ENCODE measurements at regions not wholly inside any gene's neighbourhood (a gene's known extent, or its start where the extent isn't known, plus 50 kb on each side); places are given as distances from the start of the nearest gene placed in this dataset.
A peak's percentile ranks its signal among the peaks of the same experiment; 100 is the strongest.

DNA sequence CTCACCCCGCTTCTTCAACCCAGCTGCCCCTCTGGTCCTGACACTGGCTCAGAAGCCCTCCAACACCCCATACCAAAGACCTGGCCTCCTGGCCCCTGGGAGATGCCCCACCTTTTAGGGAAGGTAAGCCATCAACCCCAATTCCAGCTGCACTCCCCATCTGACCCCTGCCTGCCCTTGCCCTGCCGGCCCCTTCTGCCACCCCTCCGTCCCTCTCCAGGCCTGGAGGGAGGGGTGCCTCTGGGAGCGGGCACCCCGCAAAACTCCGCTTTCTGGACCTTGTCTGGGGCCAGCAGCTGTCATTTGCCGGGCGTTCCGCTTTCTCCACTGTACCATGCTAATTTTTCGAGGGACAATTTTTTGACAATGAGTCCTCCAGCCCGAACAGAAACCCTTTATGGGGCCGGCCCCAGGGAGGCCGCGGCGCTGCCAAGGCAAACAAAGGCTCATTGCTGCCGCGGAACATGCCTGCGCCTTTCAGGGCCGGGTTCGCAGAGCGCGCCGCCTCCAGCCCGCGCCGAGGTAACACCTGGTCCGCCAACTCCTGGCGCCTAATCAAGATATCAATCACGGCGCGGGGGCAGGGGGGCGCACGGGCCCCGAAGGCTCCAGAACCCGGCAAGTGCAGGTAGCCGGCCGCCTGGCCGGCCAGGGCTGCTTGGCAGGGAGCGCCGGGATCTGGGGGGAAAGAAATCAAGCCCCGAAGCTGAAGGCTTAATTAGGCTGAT, 96.0 kb downstream of the INHBB start:
- DNase-seq = no peak

DNA sequence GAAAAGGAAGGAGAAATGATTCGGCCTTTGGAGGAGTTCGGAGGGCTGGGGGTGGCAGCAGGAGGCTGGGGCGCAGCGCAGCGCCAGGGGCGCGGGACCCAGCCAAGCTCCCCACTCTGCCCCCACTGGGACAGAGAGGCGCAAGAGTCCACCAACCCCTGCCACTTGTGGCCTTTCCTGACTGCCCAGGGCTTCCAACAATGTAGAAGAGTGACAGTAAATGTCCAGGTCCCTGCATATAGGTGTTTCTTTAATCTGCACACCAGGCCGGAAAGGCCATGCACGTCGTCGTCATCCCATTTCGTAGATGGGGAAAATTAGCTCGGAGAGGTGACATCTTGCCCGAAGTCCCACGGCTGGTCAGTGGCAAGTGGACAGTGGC, 96.6 kb downstream of the INHBB start:
- no peak for DNase-seq

DNA sequence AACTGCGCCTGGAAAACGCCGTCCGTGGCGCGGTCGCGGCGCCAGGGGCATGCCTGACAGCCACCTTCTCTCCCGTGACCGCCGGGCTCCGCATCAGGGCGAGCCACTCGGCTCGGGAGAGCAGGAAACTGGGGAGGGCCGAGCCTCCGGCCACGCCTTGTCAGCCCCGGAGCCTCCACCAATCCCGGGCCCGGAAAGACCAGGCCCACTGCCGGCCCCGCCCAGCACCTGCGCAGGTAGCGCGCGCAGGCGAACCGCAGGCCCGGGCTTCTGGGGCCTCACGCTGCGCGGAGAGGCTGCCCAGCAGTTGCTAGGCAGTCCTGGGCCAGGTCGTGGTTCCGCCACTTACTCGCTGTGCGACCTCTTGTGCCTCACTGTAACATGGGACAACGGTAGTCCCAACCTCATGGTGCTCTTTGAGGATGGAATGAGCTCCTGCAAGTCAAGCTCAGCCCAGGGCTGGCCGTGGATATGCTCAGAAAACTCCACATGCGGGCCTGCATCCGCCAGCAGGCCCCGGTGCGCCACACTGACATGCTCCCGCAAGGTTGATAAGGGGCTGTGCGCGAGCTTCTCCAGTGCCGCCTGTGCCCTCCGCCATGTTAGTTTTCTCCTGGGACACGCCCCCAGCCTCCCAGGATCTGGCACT, 97.1 kb downstream of the INHBB start:
- DNase-seq = peak in 1 of 4 experiments; percentile 21

GRCh38 chr2:120443946-120444345, 98.0 kb downstream of the INHBB start:
- DNase-seq = no peak

DNA sequence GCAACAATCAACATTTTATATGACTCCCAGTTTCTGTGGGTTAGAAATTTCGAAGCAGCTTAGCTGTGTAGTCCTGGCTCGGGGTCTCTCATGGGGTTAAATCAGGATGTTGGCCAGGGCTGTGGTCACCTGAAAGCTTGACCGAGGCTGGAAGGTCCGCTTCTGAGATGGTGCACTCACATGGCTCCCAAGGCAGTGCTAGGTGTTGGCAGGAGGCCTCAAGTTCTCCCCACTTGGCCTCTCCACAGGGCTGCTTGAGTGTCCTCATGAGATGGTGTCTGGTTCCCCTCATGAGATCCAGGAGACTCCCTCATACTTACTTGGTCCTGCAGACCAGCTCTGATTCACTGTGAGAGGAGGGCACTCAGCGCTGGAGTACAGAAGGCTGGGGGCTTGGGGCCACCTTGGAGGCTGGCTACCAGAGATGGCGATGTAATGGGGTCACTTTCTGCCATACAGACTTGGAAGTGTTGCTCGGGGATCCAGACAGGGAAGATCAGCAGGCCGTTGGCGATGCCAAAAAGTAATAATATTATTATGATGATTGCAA, 98.8 kb downstream of the INHBB start:
- DNase-seq = no peak

DNA sequence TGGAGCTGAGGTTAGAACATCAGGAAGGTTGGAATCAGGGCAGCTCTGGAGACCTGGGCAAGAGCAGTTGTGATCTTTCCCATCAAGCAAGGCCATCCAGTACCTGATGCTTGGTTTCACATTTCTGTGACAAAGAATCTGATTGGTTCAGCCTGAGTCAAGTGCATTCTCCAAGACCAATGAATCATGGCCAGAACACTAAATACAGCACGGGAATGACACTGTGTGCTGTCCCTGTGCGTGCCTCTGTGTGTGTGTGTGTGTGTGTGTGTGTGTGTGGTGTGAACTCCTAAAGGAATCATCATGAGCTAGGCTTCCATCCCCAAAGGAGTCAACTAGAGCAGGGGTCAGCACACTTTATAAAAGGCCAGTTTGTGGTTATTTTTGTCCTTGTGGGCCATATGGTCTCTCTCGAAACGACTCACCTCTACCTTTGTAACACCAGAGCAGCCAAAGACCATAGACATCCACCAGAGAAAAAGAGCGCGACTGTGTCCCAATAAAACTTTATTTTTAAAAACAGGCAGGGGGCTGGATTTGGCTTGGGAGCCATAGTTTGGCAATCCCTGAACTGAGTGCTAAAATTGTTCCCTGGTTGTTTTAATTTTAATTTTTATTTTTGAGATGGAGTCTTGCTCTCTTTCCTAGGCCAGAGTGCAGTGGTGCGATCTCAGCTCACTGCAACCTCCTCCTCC, 99.7 kb downstream of the INHBB start:
- no peak for DNase-seq

DNA sequence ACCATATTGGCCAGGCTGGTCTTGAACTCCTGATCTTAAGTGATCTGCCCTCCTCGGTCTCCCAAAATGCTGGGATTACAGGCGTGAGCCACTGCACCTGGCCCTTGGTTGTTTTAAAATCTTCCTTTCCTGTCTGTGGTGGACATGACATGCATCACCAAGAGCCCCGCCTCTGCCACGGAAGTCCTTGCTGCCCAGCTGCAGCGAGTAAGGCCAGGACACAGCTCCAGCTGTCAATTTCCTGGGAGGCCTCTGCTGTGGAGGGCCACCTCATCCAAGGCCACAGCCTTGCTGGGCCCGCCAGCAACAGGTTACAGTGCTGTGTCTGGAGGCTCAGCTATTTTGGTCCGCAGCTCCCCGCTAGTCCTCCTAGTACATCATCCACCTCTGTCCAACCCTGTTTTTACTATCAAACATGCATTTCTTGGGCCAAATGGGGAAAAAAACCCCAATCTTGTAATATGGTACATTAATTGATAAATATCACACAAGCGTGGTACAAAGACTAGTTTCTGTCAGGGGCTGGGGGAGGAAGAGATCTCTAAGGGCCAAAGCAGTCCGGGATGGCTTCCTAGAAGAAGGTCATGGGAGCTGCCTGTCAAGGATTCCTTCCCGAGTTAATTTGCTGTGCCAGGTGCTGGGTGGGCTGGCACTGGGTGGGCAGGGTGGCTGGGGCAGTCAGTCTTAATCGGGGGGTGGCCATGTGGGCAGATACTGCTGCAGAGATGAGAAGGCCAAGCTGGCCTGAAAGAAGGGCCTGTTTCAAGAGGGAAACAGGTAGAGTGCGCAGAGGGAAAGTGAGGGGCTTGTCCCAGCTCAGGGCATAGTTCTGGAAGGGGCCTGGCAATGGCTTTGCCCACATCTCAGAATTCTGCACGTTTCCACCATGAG, 100.5 kb downstream of the INHBB start:
- no peak for DNase-seq

- no peak for DNase-seq
These were observed 101.3 kb downstream of the INHBB start for GRCh38 chr2:120447127-120447785.

DNA sequence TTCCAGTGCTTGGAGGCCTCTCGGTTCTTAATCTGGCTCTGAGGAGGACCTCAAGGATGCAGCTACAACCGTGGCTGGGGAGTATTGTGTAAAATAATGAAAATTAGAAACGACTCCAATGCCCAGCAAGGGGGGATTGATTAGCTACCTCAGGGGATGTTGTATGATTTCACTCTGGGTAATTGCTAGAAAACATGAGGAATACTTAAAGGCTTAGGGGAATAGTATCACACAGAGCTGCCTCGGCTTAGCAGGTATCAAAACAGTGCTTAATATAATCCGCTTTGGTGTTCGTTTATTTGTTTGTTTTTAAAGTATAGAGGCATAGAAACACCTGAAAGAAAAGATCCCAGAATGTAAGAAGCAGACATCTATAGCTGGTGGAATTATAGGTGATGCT, 102.5 kb downstream of the INHBB start:
- no peak for DNase-seq

DNA sequence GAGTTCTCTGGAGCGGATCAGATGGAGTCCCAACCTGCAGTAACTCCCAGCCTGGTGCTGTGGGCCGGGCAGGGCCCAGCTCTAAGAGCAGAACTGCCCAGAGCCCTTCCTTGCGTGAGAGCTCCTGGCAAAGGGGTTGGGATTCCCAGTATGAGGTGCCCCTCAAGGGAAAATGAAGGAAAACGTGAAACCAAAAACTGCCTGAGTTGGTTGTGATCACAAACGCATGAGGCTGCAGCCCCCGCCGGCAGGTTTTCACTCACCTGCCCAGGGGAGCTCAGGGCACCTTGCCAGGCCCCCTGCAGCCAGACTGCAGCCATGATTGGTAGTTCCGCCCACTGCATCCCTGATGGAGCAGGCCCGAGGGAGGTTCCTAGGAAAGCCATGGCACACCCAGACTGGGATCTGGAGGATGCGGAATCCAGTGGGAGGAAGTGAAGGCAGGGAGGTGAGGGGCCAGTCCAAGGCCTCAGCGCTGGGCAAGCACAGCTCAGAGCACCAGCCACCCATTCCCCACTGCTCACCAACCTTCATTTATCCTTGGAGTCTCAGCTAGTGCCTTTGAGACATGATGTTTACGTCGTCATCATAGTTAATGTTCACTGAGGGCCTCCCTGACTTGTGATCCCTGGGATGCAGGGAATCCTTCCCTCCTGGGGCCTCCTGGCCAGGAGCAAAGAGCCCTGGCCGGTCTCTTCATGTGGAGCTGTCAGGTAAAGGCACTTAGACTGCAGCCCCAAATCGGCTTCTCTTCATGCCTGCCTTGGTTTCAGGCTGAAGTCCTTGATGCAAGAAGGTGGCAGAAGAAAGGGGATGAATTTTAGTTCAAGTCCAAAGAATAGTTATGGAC, 103.2 kb downstream of the INHBB start:
- no peak for DNase-seq

- DNase-seq = no peak
These were observed 104.4 kb downstream of the INHBB start for GRCh38 chr2:120450196-120450820.

GRCh38 chr2:120451334-120451733, 105.4 kb downstream of the INHBB start:
- no peak for DNase-seq

GRCh38 chr2:120452131-120452530, 106.2 kb downstream of the INHBB start:
- DNase-seq = no peak

GRCh38 chr2:120452945-120453634, 107.2 kb downstream of the INHBB start:
- no peak for DNase-seq

- no peak for DNase-seq
These were observed 107.7 kb downstream of the INHBB start for GRCh38 chr2:120453635-120453998.

- DNase-seq = no peak
These were observed 108.9 kb downstream of the INHBB start for GRCh38 chr2:120454654-120455385.

DNA sequence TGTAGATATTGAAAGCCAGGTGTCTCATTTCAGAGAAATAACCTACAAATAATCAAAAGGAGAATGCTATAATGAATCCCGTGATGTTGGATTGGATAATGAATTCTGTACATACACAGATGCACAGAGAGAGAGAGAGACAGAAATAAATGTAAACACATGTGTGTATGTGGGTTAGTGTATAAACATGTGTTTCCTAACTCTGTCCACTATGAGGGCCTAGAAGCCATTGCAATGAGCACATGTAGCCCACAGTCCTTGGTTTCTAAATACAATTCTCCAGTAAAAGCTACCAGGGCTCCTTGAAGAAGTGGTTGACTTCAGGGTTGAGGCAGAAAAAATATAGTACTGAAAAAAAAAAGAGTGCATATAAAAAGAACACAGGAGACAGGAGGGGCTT, 109.5 kb downstream of the INHBB start:
- no peak for DNase-seq

GRCh38 chr2:120456867-120457266, 110.9 kb downstream of the INHBB start:
- no peak for DNase-seq

GRCh38 chr2:120460511-120460910, 114.6 kb downstream of the INHBB start:
- DNase-seq = no peak

GRCh38 chr2:120461092-120461491, 115.2 kb downstream of the INHBB start:
- no peak for DNase-seq

All from activated naive CD4-positive, alpha-beta T cell (primary cell).